Mesenchymal stem cell (in vitro differentiated cells and primary cell): ENCODE measurements at regions not wholly inside any gene's neighbourhood (a gene's known extent, or its start where the extent isn't known, plus 50 kb on each side); places are given as distances from the start of the nearest gene placed in this dataset.

Experiments
- DNase-seq: peaks from one replicate; pipeline ENCODE4 v3.0.0-alpha.2; 2013
- H2AFZ ChIP-seq: one replicate; pipeline ENCODE4 v1.6.1; 2013; ENCODE audit warnings: low read depth, mild to moderate bottlenecking, control low read depth, inconsistent platforms, low read length, moderate library complexity
- H2AK5ac ChIP-seq: 2 replicates; pipeline ENCODE4 v1.6.1; 2013; ENCODE audit warnings: low read length, moderate library complexity, mild to moderate bottlenecking, inconsistent platforms; ENCODE audit not compliant: severe bottlenecking
- H2BK120ac ChIP-seq: one replicate; pipeline ENCODE4 v1.6.1; 2013; ENCODE audit warnings: low read depth, mild to moderate bottlenecking, inconsistent platforms, low read length, moderate library complexity
- H2BK12ac ChIP-seq, 2 experiments: one replicate each; pipeline ENCODE4 v1.6.1; 2013; ENCODE audit warnings: inconsistent platforms in 2 of 2, low read length in 2 of 2, mild to moderate bottlenecking in 2 of 2, moderate library complexity in 2 of 2, control low read depth in 1 of 2
- H2BK15ac ChIP-seq: one replicate; pipeline ENCODE4 v1.6.1; 2013; ENCODE audit warnings: mild to moderate bottlenecking, low read depth, inconsistent platforms; ENCODE audit not compliant: poor library complexity, severe bottlenecking
- H2BK5ac ChIP-seq: 2 replicates; pipeline ENCODE4 v1.6.1; 2013; ENCODE audit warnings: low read depth, mild to moderate bottlenecking, low read length, control low read depth, inconsistent platforms; ENCODE audit not compliant: poor library complexity, severe bottlenecking
- H3K14ac ChIP-seq, 2 experiments: one replicate each; pipeline ENCODE4 v1.6.1; 2013; ENCODE audit warnings: inconsistent platforms in 2 of 2, low read length in 2 of 2, control low read depth in 1 of 2, mild to moderate bottlenecking in 1 of 2, moderate library complexity in 1 of 2
- H3K18ac ChIP-seq, 2 experiments: one replicate each; pipeline ENCODE4 v1.6.1; 2013; ENCODE audit warnings: inconsistent platforms in 2 of 2, low read length in 2 of 2, control low read depth in 1 of 2, low read depth in 1 of 2, mild to moderate bottlenecking in 1 of 2
- H3K23ac ChIP-seq, 2 experiments: one replicate each; pipeline ENCODE4 v1.6.1; 2013; ENCODE audit warnings: inconsistent platforms in 2 of 2, low read length in 2 of 2, mild to moderate bottlenecking in 2 of 2, moderate library complexity in 2 of 2, control low read depth in 1 of 2
- H3K27ac ChIP-seq: 2 replicates; pipeline ENCODE4 v1.5.1; 2013; ENCODE audit warnings: mild to moderate bottlenecking, moderate library complexity, low read length, control low read depth, inconsistent platforms; ENCODE audit not compliant: poor library complexity, severe bottlenecking
- H3K27me3 ChIP-seq, 2 experiments: 2 replicates each; pipeline versions ENCODE4 v1.6.1 to v1.7.0; 2013; ENCODE audit warnings: low read length in 2 of 2, mild to moderate bottlenecking in 2 of 2, moderate library complexity in 2 of 2, control low read depth in 1 of 2, inconsistent platforms in 1 of 2; ENCODE audit not compliant: control insufficient read depth in 1 of 2, insufficient read depth in 1 of 2
- H3K36me3 ChIP-seq, 2 experiments: 2 replicates each; pipeline versions ENCODE4 v1.6.1 to v1.7.0; 2013; ENCODE audit warnings: low read length in 2 of 2, control low read depth in 1 of 2, inconsistent platforms in 1 of 2, low read depth in 1 of 2, mild to moderate bottlenecking in 1 of 2; ENCODE audit not compliant: insufficient read depth in 2 of 2, control insufficient read depth in 1 of 2
- H3K4ac ChIP-seq, 2 experiments: one replicate each; pipeline ENCODE4 v1.6.1; 2013; ENCODE audit warnings: inconsistent platforms in 2 of 2, low read length in 2 of 2, mild to moderate bottlenecking in 2 of 2, moderate library complexity in 2 of 2, control low read depth in 1 of 2, low read depth in 1 of 2
- H3K4me1 ChIP-seq: 2 replicates; pipeline ENCODE4 v1.6.1; 2013; ENCODE audit warnings: low read depth, low read length, control low read depth; ENCODE audit not compliant: control insufficient read depth, insufficient read depth
- H3K4me2 ChIP-seq: 2 replicates; pipeline ENCODE4 v1.6.1; 2013; ENCODE audit warnings: low read length, mild to moderate bottlenecking, inconsistent platforms; ENCODE audit not compliant: poor library complexity, severe bottlenecking
- H3K4me3 ChIP-seq, 2 experiments: 2 replicates each; pipeline versions ENCODE4 v1.5.1 to v1.7.0; 2013; ENCODE audit warnings: low read length in 2 of 2, mild to moderate bottlenecking in 2 of 2, control low read depth in 1 of 2, low read depth in 1 of 2; ENCODE audit not compliant: insufficient read depth in 1 of 2
- H3K79me1 ChIP-seq: replicated peaks from 2 replicates; pipeline ENCODE4 v1.6.1; 2013; ENCODE audit warnings: mild to moderate bottlenecking, control low read depth, low read length, inconsistent platforms; ENCODE audit not compliant: poor library complexity, severe bottlenecking
- H3K9ac ChIP-seq: 2 replicates; pipeline ENCODE4 v1.7.0; 2013; ENCODE audit warnings: mild to moderate bottlenecking, low read length, moderate library complexity
- H3K9me3 ChIP-seq: 2 replicates; pipeline ENCODE4 v1.7.0; 2013; ENCODE audit warnings: mild to moderate bottlenecking, low read length; ENCODE audit not compliant: control insufficient read depth
- H4K8ac ChIP-seq: one replicate; pipeline ENCODE4 v1.6.1; 2013; ENCODE audit warnings: inconsistent platforms, mild to moderate bottlenecking, low read length, moderate library complexity
- H4K91ac ChIP-seq: one replicate; pipeline ENCODE4 v1.6.1; 2013; ENCODE audit warnings: mild to moderate bottlenecking, low read length, inconsistent platforms
- WGBS: methylation state at CpG from one replicate; pipeline ENCODE4 v1.1.7; 2013; ENCODE audit warnings: mixed read lengths; 5-methylcytosine and 5-hydroxymethylcytosine counted together

GRCh38 chr5:105836887-105837286 lies 1833.8 kb downstream of the EFNA5 start:
- Histone ChIP-seq H2BK15ac (no peak overlapping the region), H4K91ac (no peak overlapping the region), H3K18ac (no peak overlapping the region), H3K27ac (no peak overlapping the region), H3K9ac (peak overlapping the region; percentile 52), H3K4me1 (no peaks in the 10 kb centered on the region), H3K4me2 (no peak overlapping the region), H2BK12ac (no peak overlapping the region), H3K27me3 (no peaks in the 10 kb centered on the region), H2BK120ac (no peak overlapping the region), H2AK5ac (no peak overlapping the region), H2AFZ (no peak overlapping the region), H2BK5ac (no peak overlapping the region), H3K9me3 (no peaks in the 10 kb centered on the region), H3K4me3 (no peak overlapping the region), H3K4ac (no peak overlapping the region), H3K14ac (no peak overlapping the region), H3K23ac (no peak overlapping the region), H4K8ac (no peak overlapping the region), H3K79me1 (no peaks in the 10 kb centered on the region), H3K36me3 (no peaks in the 10 kb centered on the region)
- WGBS = 100% methylated on average over 1 of the region's 1 CpG
- peak; percentile 10 for DNase-seq

- Histone ChIP-seq H3K4ac (no peak overlapping the region), H3K14ac (no peak overlapping the region), H4K8ac (no peak overlapping the region), H2BK15ac (no peak overlapping the region), H3K4me2 (no peak overlapping the region), H3K9ac (peak overlapping the region; percentile 52), H4K91ac (no peak overlapping the region), H3K9me3 (no peaks in the 10 kb centered on the region), H3K4me3 (no peak overlapping the region), H2BK12ac (no peak overlapping the region), H3K18ac (no peak overlapping the region), H3K36me3 (no peaks in the 10 kb centered on the region), H3K79me1 (no peaks in the 10 kb centered on the region), H3K4me1 (no peaks in the 10 kb centered on the region), H2BK120ac (no peak overlapping the region), H2AK5ac (no peak overlapping the region), H2BK5ac (no peak overlapping the region), H3K27ac (no peak overlapping the region), H3K27me3 (no peaks in the 10 kb centered on the region), H3K23ac (no peak overlapping the region), H2AFZ (no peak overlapping the region)
- DNase-seq = peak; percentile 67
Observed at GRCh38 chr5:105836268-105836667, 1834.5 kb downstream of the EFNA5 start.

DNA sequence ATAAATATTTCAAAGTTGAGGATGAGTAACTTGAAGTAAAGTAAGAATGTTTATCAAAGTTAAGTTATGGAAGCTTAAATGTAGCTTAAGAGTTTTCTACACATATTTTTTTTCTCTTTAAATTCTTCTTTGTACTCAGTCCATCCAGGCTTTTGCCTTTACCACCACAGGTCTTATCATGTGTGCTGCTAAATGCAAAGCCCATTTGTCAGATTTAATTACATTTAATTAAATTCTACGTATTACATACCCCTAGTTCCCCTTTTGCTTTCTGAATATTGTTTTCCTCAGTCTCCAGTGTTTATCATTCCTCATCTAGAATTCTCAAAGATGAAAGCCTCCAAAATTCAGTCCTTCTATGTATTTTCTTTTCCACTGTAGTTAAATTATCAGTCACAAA lies 1841.9 kb downstream of the EFNA5 start:
- H3K23ac ChIP-seq = no peak overlapping the region
- no peak overlapping the region for H2BK15ac ChIP-seq
- H3K9ac ChIP-seq = no peak overlapping the region
- WGBS = 90% methylated on average over 1 of the region's 1 CpG
- no peaks in the 10 kb centered on the region for H3K36me3 ChIP-seq
- H2BK12ac ChIP-seq = no peak overlapping the region
- H3K4me1 ChIP-seq = no peaks in the 10 kb centered on the region
- H4K8ac ChIP-seq = no peak overlapping the region
- no peak overlapping the region for H3K4me3 ChIP-seq
- H3K27me3 ChIP-seq = no peaks in the 10 kb centered on the region
- H3K4ac ChIP-seq = no peak overlapping the region
- no peak overlapping the region for H3K18ac ChIP-seq
- H2BK5ac ChIP-seq = no peak overlapping the region
- H3K79me1 ChIP-seq = no peaks in the 10 kb centered on the region
- no peak overlapping the region for H2BK120ac ChIP-seq
- no peak overlapping the region for H2AK5ac ChIP-seq
- no peak overlapping the region for H3K27ac ChIP-seq
- H3K4me2 ChIP-seq = no peak overlapping the region
- H3K14ac ChIP-seq = no peak overlapping the region
- H3K9me3 ChIP-seq = no peaks in the 10 kb centered on the region
- no peak for DNase-seq
- no peak overlapping the region for H2AFZ ChIP-seq
- no peak overlapping the region for H4K91ac ChIP-seq

GRCh38 chr5:105821800-105822199 lies 1848.9 kb downstream of the EFNA5 start:
- H3K23ac ChIP-seq = no peak overlapping the region
- no peak overlapping the region for H3K4me3 ChIP-seq
- H3K9me3 ChIP-seq = no peaks in the 10 kb centered on the region
- no peak overlapping the region for H2BK12ac ChIP-seq
- H3K27me3 ChIP-seq = no peaks in the 10 kb centered on the region
- H2AFZ ChIP-seq = no peak overlapping the region
- H2BK15ac ChIP-seq = no peak overlapping the region
- H3K18ac ChIP-seq = no peak overlapping the region
- H3K14ac ChIP-seq = no peak overlapping the region
- H2BK5ac ChIP-seq = no peak overlapping the region
- H3K9ac ChIP-seq = no peak overlapping the region
- no peak overlapping the region for H2BK120ac ChIP-seq
- no peak overlapping the region for H3K27ac ChIP-seq
- no peak for DNase-seq
- no peak overlapping the region for H4K8ac ChIP-seq
- H2AK5ac ChIP-seq = no peak overlapping the region
- H3K4me1 ChIP-seq = no peaks in the 10 kb centered on the region
- H3K4ac ChIP-seq = no peak overlapping the region
- H3K4me2 ChIP-seq = no peak overlapping the region
- H4K91ac ChIP-seq = no peak overlapping the region
- H3K79me1 ChIP-seq = no peaks in the 10 kb centered on the region
- WGBS = 83% methylated on average over 2 of the region's 2 CpGs
- H3K36me3 ChIP-seq = no peaks in the 10 kb centered on the region
